Lower lobe of right lung (tissue), 2 donors: ENCODE measurements at regions not wholly inside any gene's neighbourhood (a gene's known extent, or its start where the extent isn't known, plus 50 kb on each side); places are given as distances from the start of the nearest gene placed in this dataset.

Source experiments
- ATAC-seq, 2 donors: fragments of 200-7000 bp; cut with Tn5 transposase; one replicate each; pipeline ENCODE4 v1.9.1; 2020 to 2022; ENCODE audit warnings: mild to moderate bottlenecking in 2 of 2, moderate library complexity in 2 of 2
- DNase-seq: peaks from one replicate; pipeline ENCODE4 v3.0.0-alpha.2; 2020
- H3K27ac ChIP-seq: fragments of 200-600 bp; one replicate; pipeline ENCODE4 v1.8.0; 2022
- H3K27me3 ChIP-seq: fragments of 200-600 bp; one replicate; pipeline ENCODE4 v1.8.0; 2022; ENCODE audit warnings: low read depth
- H3K36me3 ChIP-seq: fragments of 200-600 bp; one replicate; pipeline ENCODE4 v1.8.0; 2022; ENCODE audit warnings: mild to moderate bottlenecking
- H3K4me1 ChIP-seq: fragments of 200-600 bp; one replicate; pipeline ENCODE4 v1.8.0; 2022
- H3K4me3 ChIP-seq: fragments of 200-600 bp; one replicate; pipeline ENCODE4 v1.8.0; 2022; ENCODE audit warnings: mild to moderate bottlenecking
- H3K9me3 ChIP-seq: fragments of 200-600 bp; one replicate; pipeline ENCODE4 v1.8.0; 2022
- intact Hi-C: fragments of 100-400 bp; cut with DNase I; formaldehyde crosslinking; loops from one replicate; pipeline ENCODE4 v1.11.0; 2022
- TF ChIP-seq, protein P1 (sequence below): fragments of 200-600 bp; IDR thresholded peaks from one replicate; pipeline ENCODE4 v1.8.0; 2022; ENCODE audit warnings: antibody characterized with exemption, mild to moderate bottlenecking
- donor health status: DM: no; HTN: yes; CAD: no; lungs with severe emphysema.

DNA sequence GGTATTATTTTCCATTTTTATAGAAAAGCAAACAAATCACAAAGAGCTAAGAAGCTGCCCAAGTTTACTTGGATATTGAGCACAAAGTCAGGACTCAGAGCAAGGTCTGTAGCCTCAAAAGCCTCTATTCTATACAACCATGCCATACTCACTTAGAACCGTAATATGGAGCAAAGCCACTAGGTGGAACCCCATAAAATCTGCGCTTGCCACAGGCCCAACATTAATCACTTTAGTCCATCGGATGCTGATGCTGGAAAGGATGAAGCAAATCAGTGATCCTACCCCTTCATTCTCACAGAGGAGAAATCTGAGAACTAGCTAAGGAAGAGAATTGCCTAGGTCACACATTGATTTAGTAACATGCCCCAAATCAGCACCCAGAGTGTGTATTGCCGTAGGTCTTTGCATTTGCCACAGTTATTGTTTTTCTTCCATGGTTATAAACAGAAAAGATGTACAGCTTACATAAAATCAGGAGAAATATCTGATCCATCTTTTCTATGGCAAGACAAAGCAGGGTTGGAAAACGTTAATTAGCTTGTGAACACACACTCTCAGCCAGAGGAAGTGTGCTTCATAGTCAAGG is 56.7 kb upstream of the RAB38 start:
- Histone ChIP-seq H3K9me3 (peaks cover 6% of the 10 kb centered on the region), H3K4me1 (no peaks in the 10 kb centered on the region), H3K27ac (no peak overlapping the region), H3K36me3 (no peaks in the 10 kb centered on the region), H3K4me3 (no peak overlapping the region), H3K27me3 (no peaks in the 10 kb centered on the region)
- intact Hi-C loops, result no loop called here
- peak; percentile 67 to 75 for ATAC-seq
- TF ChIP-seq, protein P1, sequence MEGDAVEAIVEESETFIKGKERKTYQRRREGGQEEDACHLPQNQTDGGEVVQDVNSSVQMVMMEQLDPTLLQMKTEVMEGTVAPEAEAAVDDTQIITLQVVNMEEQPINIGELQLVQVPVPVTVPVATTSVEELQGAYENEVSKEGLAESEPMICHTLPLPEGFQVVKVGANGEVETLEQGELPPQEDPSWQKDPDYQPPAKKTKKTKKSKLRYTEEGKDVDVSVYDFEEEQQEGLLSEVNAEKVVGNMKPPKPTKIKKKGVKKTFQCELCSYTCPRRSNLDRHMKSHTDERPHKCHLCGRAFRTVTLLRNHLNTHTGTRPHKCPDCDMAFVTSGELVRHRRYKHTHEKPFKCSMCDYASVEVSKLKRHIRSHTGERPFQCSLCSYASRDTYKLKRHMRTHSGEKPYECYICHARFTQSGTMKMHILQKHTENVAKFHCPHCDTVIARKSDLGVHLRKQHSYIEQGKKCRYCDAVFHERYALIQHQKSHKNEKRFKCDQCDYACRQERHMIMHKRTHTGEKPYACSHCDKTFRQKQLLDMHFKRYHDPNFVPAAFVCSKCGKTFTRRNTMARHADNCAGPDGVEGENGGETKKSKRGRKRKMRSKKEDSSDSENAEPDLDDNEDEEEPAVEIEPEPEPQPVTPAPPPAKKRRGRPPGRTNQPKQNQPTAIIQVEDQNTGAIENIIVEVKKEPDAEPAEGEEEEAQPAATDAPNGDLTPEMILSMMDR, result peak; percentile 65
- DNase-seq, result no peak

DNA sequence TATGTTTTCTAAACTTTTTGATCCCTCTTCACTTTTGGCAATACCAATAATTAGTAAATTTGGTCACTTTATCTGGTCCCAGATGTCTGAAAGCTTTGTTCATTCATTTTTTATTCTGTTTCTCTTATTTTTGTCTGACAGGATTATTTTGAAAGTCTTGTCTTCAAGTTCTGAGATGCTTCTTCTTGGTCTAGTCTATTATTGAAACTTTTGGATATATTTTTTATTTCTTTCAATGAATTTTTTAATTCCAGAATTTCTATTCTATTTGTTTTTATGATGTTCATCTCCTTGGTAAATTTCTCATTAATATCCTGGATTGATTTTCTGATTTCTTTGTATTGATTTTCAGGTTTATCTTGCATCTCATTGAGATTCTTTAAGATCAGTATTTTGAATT is 54.1 kb upstream of the RAB38 start:
- ATAC-seq, result no peak
- Histone ChIP-seq H3K36me3 (no peaks in the 10 kb centered on the region), H3K4me1 (no peaks in the 10 kb centered on the region), H3K4me3 (no peak overlapping the region), H3K9me3 (peaks cover 17% of the 10 kb centered on the region), H3K27ac (no peak overlapping the region), H3K27me3 (no peaks in the 10 kb centered on the region)
- no peak for DNase-seq
- intact Hi-C loops, result no loop called here
- TF ChIP-seq, protein P1, result no peak
